HEK293 (cell line): ENCODE measurements at regions not wholly inside any gene's neighbourhood (a gene's known extent, or its start where the extent isn't known, plus 50 kb on each side); places are given as distances from the start of the nearest gene placed in this dataset.

Experiments
- CTCF ChIA-PET: fragments of 350-600 bp; formaldehyde crosslinking; extraction: SDS; loops from one replicate; lab custom pipeline; 2021; ENCODE audit warnings: antibody characterized with exemption; lab: Yijun Ruan, JAX
- POLR2A ChIA-PET: fragments of 300-600 bp; formaldehyde crosslinking; extraction: SDS; loops from one replicate; lab custom pipeline; 2020; ENCODE audit warnings: antibody characterized with exemption, inconsistent platforms; lab: Yijun Ruan, JAX
- H3K27ac ChIP-seq: fragments of 200-500 bp; sonication (Bioruptor generic); 2 replicates; pipeline ENCODE4 v1.5.1; 2014; ENCODE audit warnings: low read depth, low read length, control low read depth, inconsistent platforms; ENCODE audit errors: extremely low read depth
- H3K36me3 ChIP-seq, 2 experiments: fragments of 200-500 bp in 1 of 2; sonication (Bioruptor generic) in 1 of 2; 1 replicate in 1 of 2; 2 replicates in 1 of 2; pipeline ENCODE4 v1.5.1; 2014 to 2017; ENCODE audit warnings: inconsistent platforms in 2 of 2, low read length in 2 of 2; ENCODE audit not compliant: control insufficient read depth in 2 of 2, insufficient read depth in 1 of 2
- H3K4me1 ChIP-seq: fragments of 200-500 bp; sonication (Bioruptor generic); 2 replicates; pipeline ENCODE4 v1.5.1; 2014; ENCODE audit warnings: mild to moderate bottlenecking, low read length, inconsistent platforms; ENCODE audit not compliant: control insufficient read depth, insufficient read depth
- H3K4me3 ChIP-seq: 2 replicates; pipeline ENCODE4 v1.5.1; 2011; ENCODE audit warnings: low read depth, mild to moderate bottlenecking, control low read depth, low read length, moderate library complexity
- H3K9me3 ChIP-seq: fragments of 200-500 bp; sonication (Bioruptor generic); 2 replicates; pipeline ENCODE4 v1.5.1; 2014; ENCODE audit warnings: low read depth, low read length, inconsistent platforms; ENCODE audit not compliant: control insufficient read depth, insufficient read depth
- FEZF1 ChIP-seq: fragments of 450-650 bp; formaldehyde crosslinking; IDR thresholded peaks from 2 replicates; pipeline ENCODE4 v1.5.1; 2016; ENCODE audit warnings: missing biosample characterization, missing genetic modification characterization
- HOXC10 ChIP-seq: sonication (generic); formaldehyde crosslinking; IDR thresholded peaks from 2 replicates; pipeline ENCODE4 v1.8.1; 2023; ENCODE audit warnings: mild to moderate bottlenecking, missing genetic modification reagents
- IKZF3 ChIP-seq: fragments of 450-650 bp; IDR thresholded peaks from 2 replicates; pipeline ENCODE4 v1.5.0; 2018; ENCODE audit warnings: missing biosample characterization, mild to moderate bottlenecking, missing genetic modification characterization, moderate library complexity
- KLF9 ChIP-seq: fragments of 450-650 bp; formaldehyde crosslinking; IDR thresholded peaks from 2 replicates; pipeline ENCODE4 v1.5.1; 2016; ENCODE audit warnings: missing biosample characterization, missing genetic modification characterization, low read depth
- PRDM4 ChIP-seq: fragments of 450-650 bp; formaldehyde crosslinking; IDR thresholded peaks from 2 replicates; pipeline ENCODE4 v1.5.1; 2017; ENCODE audit warnings: missing biosample characterization, missing genetic modification characterization
- REST ChIP-seq: fragments of 450-650 bp; formaldehyde crosslinking; IDR thresholded peaks from 2 replicates; pipeline ENCODE4 v1.5.1; 2016; ENCODE audit warnings: missing biosample characterization, missing genetic modification characterization
- SP3 ChIP-seq: fragments of 450-650 bp; formaldehyde crosslinking; IDR thresholded peaks from 2 replicates; pipeline ENCODE4 v1.5.1; 2016; ENCODE audit warnings: missing biosample characterization, missing genetic modification characterization
- WT1 ChIP-seq: fragments of 450-650 bp; formaldehyde crosslinking; IDR thresholded peaks from 2 replicates; pipeline ENCODE4 v1.5.1; 2016; ENCODE audit warnings: missing biosample characterization, missing genetic modification characterization
- ZFP37 ChIP-seq: fragments of 450-650 bp; formaldehyde crosslinking; IDR thresholded peaks from 2 replicates; pipeline ENCODE4 v1.5.1; 2016; ENCODE audit warnings: missing biosample characterization, missing genetic modification characterization
- ZNF214 ChIP-seq: fragments of 450-650 bp; formaldehyde crosslinking; IDR thresholded peaks from 2 replicates; pipeline ENCODE4 v1.5.1; 2017; ENCODE audit warnings: missing biosample characterization, mild to moderate bottlenecking, missing genetic modification characterization, borderline replicate concordance
- ZNF221 ChIP-seq: fragments of 450-650 bp; formaldehyde crosslinking; IDR thresholded peaks from 2 replicates; pipeline ENCODE4 v1.5.1; 2017; ENCODE audit warnings: missing biosample characterization, missing genetic modification characterization, borderline replicate concordance
- ZNF449 ChIP-seq: fragments of 450-650 bp; formaldehyde crosslinking; IDR thresholded peaks from 2 replicates; pipeline ENCODE4 v1.5.1; 2017; ENCODE audit warnings: missing biosample characterization, mild to moderate bottlenecking, missing genetic modification characterization, moderate library complexity
- ZNF501 ChIP-seq: fragments of 450-650 bp; formaldehyde crosslinking; IDR thresholded peaks from 2 replicates; pipeline ENCODE4 v1.5.1; 2016; ENCODE audit warnings: missing biosample characterization, missing genetic modification characterization
- ZNF521 ChIP-seq: fragments of 450-650 bp; formaldehyde crosslinking; IDR thresholded peaks from 2 replicates; pipeline ENCODE4 v1.5.1; 2017; ENCODE audit warnings: missing biosample characterization, mild to moderate bottlenecking, missing genetic modification characterization
- ZNF529 ChIP-seq: fragments of 450-650 bp; formaldehyde crosslinking; IDR thresholded peaks from 2 replicates; pipeline ENCODE4 v1.5.1; 2017; ENCODE audit warnings: missing genetic modification characterization, missing biosample characterization; ENCODE audit not compliant: insufficient replicate concordance
- ZNF610 ChIP-seq: fragments of 450-650 bp; formaldehyde crosslinking; IDR thresholded peaks from 2 replicates; pipeline ENCODE4 v1.5.1; 2016; ENCODE audit warnings: missing biosample characterization, missing genetic modification characterization, borderline replicate concordance
- ZNF670 ChIP-seq: fragments of 450-650 bp; formaldehyde crosslinking; IDR thresholded peaks from 2 replicates; pipeline ENCODE4 v1.5.1; 2016; ENCODE audit warnings: missing biosample characterization, missing genetic modification characterization, low read depth
- ZNF701 ChIP-seq: fragments of 450-650 bp; formaldehyde crosslinking; IDR thresholded peaks from 2 replicates; pipeline ENCODE4 v1.5.1; 2016; ENCODE audit warnings: missing biosample characterization, missing genetic modification characterization
- ZSCAN4 ChIP-seq: fragments of 450-650 bp; formaldehyde crosslinking; IDR thresholded peaks from 2 replicates; pipeline ENCODE4 v1.5.1; 2017; ENCODE audit warnings: missing biosample characterization, missing genetic modification characterization
- ZXDB ChIP-seq: fragments of 450-650 bp; formaldehyde crosslinking; IDR thresholded peaks from 2 replicates; pipeline ENCODE4 v1.5.1; 2016; ENCODE audit warnings: missing biosample characterization, missing genetic modification characterization
- TF ChIP-seq, protein P1 (sequence below): fragments of 450-650 bp; formaldehyde crosslinking; IDR thresholded peaks from 2 replicates; pipeline ENCODE4 v1.5.1; 2016; ENCODE audit warnings: missing biosample characterization, missing genetic modification characterization

DNA sequence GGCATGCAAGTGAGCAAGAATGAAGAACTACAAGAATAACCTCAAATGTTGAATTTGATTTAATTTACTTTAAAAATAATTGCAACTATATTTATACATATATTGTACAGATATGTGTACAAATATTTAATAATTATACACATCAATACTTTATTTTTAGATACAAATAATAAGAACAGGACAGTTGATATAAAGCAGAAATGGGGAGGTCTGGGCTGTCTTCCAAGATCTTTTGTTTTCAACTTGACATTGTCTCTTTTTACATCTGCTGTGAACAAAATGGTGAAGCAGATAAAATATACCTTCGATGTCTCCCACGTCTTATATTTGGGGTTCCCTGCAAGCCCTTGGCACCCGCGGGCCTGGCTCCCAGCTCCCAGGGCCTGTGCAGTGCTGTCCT, 231.3 kb upstream of the RBBP8 start:
- Histone ChIP-seq H3K9me3 (no peaks in the 10 kb centered on the region), H3K4me1 (no peaks in the 10 kb centered on the region)
- no peak for TF ChIP-seq SP3
- TF ChIP-seq ZNF501 (tag by site-specific recombination), result no peak
- no peak for TF ChIP-seq ZNF529
- no peak for TF ChIP-seq ZFP37 (tag by site-specific recombination)
- no peak for TF ChIP-seq REST (tag by site-specific recombination)
- TF ChIP-seq ZSCAN4 (tag by site-specific recombination), result no peak
- TF ChIP-seq FEZF1, result no peak
- TF ChIP-seq, all 188 proteins: peak for 0
- Histone ChIP-seq H3K4me3 (no peak overlapping the region), H3K27ac (no peak overlapping the region), H3K36me3 (no peaks in the 10 kb centered on the region)
- ChIA-PET POLR2A (no interaction called here), CTCF (interaction anchor here (0.6 to 0.7 kb wide), 2 partner anchors 57 to 253 kb away, joined by 3 read pairs; no protein-coding TSS in a partner anchor)

GRCh38 chr18:22702806-22703205, 230.3 kb upstream of the RBBP8 start:
- TF ChIP-seq PRDM4 (tag by site-specific recombination), result no peak
- TF ChIP-seq ZNF701 (tag by site-specific recombination), result no peak
- TF ChIP-seq ZNF521 (tag by site-specific recombination), result no peak
- no peak for TF ChIP-seq KLF9 (tag by site-specific recombination)
- TF ChIP-seq REST (tag by site-specific recombination), result no peak
- TF ChIP-seq ZNF610 (tag by site-specific recombination), result no peak
- TF ChIP-seq ZNF449 (tag by site-specific recombination), result no peak
- no peak for TF ChIP-seq HOXC10 (CRISPR knock-in tag)
- no peak for TF ChIP-seq WT1 (tag by site-specific recombination)
- no peak for TF ChIP-seq ZNF670 (tag by site-specific recombination)
- no peak for TF ChIP-seq ZXDB (tag by site-specific recombination)
- TF ChIP-seq ZNF214, result no peak
- TF ChIP-seq, protein P1, sequence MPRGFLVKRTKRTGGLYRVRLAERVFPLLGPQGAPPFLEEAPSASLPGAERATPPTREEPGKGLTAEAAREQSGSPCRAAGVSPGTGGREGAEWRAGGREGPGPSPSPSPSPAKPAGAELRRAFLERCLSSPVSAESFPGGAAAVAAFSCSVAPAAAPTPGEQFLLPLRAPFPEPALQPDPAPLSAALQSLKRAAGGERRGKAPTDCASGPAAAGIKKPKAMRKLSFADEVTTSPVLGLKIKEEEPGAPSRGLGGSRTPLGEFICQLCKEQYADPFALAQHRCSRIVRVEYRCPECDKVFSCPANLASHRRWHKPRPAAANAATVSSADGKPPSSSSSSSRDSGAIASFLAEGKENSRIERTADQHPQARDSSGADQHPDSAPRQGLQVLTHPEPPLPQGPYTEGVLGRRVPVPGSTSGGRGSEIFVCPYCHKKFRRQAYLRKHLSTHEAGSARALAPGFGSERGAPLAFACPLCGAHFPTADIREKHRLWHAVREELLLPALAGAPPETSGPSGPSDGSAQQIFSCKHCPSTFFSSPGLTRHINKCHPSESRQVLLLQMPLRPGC (tag by site-specific recombination), result no peak
- no peak for TF ChIP-seq IKZF3 (tag by site-specific recombination)
- no peak for TF ChIP-seq ZNF221 (tag by site-specific recombination)
- POLR2A ChIA-PET, result no interaction called here
- H3K4me3 ChIP-seq, result no peak overlapping the region
- H3K36me3 ChIP-seq, result no peaks in the 10 kb centered on the region
- H3K27ac ChIP-seq, result no peak overlapping the region
- H3K4me1 ChIP-seq, result no peaks in the 10 kb centered on the region
- CTCF ChIA-PET, result interaction anchor here (0.6 to 2.7 kb wide), 5 partner anchors 28 to 594 kb away, joined by 3 to 7 read pairs (median 4); no protein-coding TSS in a partner anchor
- H3K9me3 ChIP-seq, result no peaks in the 10 kb centered on the region
